ENCODE measurements at regions not wholly inside any gene's neighbourhood (a gene's known extent, or its start where the extent isn't known, plus 50 kb on each side); places are given as distances from the start of the nearest gene placed in this dataset.

DNA sequence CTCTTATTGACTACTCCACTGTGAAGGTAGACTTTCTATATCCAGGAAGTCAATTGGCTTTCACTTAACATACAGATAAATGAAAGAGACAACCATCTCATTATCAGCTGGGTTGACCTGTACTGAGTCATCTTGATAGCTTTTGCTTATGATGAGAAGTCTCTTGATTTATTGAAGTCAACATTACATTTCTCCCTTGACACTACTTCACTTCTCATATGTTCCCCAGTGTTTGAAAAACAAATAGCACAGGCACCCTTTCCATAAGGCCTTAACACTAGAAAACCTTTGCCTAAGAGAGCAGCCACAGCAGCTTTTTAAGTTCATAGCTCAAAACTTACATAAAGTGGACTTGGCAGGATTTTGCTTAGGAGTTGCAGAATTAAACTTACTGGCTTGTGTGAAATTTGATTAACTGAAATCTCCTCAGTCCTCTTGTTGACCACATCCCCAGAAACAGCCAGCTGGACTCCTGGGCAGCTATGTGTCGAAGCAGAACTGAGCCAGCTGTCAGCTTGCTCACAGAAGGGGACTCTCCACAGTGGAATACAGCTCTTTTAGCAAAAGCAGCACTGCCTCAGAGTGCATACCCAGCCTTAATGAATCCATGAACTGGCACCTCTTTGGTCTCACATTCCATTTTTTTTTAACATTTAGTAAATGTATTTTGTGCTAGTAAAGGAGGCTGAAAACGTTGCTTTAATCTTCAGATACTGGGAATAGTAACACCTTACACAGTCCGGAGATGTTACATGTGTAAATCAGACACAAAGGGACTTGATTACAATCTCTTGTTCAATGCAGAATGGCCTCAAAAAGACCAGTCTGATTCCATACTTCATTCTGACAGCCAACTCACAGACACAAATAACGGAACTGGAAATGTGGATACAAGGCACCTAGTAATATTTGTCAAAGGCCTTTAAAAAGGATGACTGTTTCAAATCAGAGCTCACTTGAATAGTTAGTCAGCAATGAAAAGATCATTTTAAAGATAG is 1532.7 kb downstream of the HACE1 start:
- TF ChIP-seq, protein P1, sequence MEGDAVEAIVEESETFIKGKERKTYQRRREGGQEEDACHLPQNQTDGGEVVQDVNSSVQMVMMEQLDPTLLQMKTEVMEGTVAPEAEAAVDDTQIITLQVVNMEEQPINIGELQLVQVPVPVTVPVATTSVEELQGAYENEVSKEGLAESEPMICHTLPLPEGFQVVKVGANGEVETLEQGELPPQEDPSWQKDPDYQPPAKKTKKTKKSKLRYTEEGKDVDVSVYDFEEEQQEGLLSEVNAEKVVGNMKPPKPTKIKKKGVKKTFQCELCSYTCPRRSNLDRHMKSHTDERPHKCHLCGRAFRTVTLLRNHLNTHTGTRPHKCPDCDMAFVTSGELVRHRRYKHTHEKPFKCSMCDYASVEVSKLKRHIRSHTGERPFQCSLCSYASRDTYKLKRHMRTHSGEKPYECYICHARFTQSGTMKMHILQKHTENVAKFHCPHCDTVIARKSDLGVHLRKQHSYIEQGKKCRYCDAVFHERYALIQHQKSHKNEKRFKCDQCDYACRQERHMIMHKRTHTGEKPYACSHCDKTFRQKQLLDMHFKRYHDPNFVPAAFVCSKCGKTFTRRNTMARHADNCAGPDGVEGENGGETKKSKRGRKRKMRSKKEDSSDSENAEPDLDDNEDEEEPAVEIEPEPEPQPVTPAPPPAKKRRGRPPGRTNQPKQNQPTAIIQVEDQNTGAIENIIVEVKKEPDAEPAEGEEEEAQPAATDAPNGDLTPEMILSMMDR (IDR thresholded peaks at IDR 0.05) = no peak
- TF ChIP-seq EP300 (IDR thresholded peaks at IDR 0.05; ENCODE audit: low read depth) = no peak
